Suprapubic skin (tissue), 4 donors: ENCODE measurements at regions not wholly inside any gene's neighbourhood (a gene's known extent, or its start where the extent isn't known, plus 50 kb on each side); places are given as distances from the start of the nearest gene placed in this dataset.

Experiments used
- DNase-seq, 2 donors: peaks; one replicate each; pipeline ENCODE4 v3.0.0-alpha.2; 2019; ENCODE audit warnings: low spot score in 2 of 2
- H3K27ac ChIP-seq: fragments of 200-600 bp; sonication (generic); one replicate; pipeline ENCODE4 v1.5.1; 2019
- H3K27me3 ChIP-seq: fragments of 200-600 bp; sonication (generic); one replicate; pipeline ENCODE4 v1.5.1; 2019
- H3K36me3 ChIP-seq: fragments of 200-600 bp; sonication (generic); one replicate; pipeline ENCODE4 v1.5.1; 2019
- H3K4me1 ChIP-seq: fragments of 200-600 bp; sonication (generic); one replicate; pipeline ENCODE4 v1.5.1; 2019
- H3K4me3 ChIP-seq: fragments of 200-600 bp; sonication (generic); one replicate; pipeline ENCODE4 v1.5.1; 2019; ENCODE audit warnings: mild to moderate bottlenecking
- H3K9me3 ChIP-seq: fragments of 200-600 bp; sonication (generic); one replicate; pipeline ENCODE4 v1.5.1; 2019
- EP300 ChIP-seq: sonication (generic); formaldehyde crosslinking; IDR thresholded peaks from one replicate; pipeline ENCODE4 v1.6.1; 2017; ENCODE audit warnings: antibody characterized with exemption
- POLR2A ChIP-seq, 2 donors: fragments of 450-650 bp; IDR thresholded peaks; one replicate each; pipeline ENCODE4 v1.6.1; 2017; ENCODE audit warnings: antibody characterized with exemption in 2 of 2, mild to moderate bottlenecking in 2 of 2, moderate library complexity in 2 of 2
- POLR2AphosphoS5 ChIP-seq, 3 donors: sonication (generic); formaldehyde crosslinking; IDR thresholded peaks; one replicate each; pipeline ENCODE4 v1.6.1; 2017; ENCODE audit warnings: antibody characterized with exemption in 3 of 3
- WGBS: methylation state at CpG from one replicate; pipeline ENCODE4 v1.1.5; 2018; 5-methylcytosine and 5-hydroxymethylcytosine counted together
- TF ChIP-seq, protein P1 (sequence below), 2 donors: fragments of 200-600 bp in 1 of 2; fragments of 450-650 bp in 1 of 2; sonication (generic) in 1 of 2; IDR thresholded peaks; one replicate each; pipeline ENCODE4 v1.5.1; 2016 to 2019; ENCODE audit warnings: antibody characterized with exemption in 2 of 2, mild to moderate bottlenecking in 1 of 2, moderate library complexity in 1 of 2

GRCh38 chr11:130709531-130709930 is 206.7 kb downstream of the SNX19 start:
- Histone ChIP-seq H3K9me3 (no peaks in the 10 kb centered on the region), H3K36me3 (no peaks in the 10 kb centered on the region), H3K4me3 (no peak overlapping the region), H3K27me3 (no peaks in the 10 kb centered on the region), H3K4me1 (no peaks in the 10 kb centered on the region), H3K27ac (no peak overlapping the region)
- no peak for DNase-seq
- WGBS: 83% methylated on average over 5 of the region's 5 CpGs
- TF ChIP-seq EP300: no peak
- TF ChIP-seq POLR2AphosphoS5 (IDR thresholded peaks at IDR 0.05): no peak
- TF ChIP-seq POLR2A (IDR thresholded peaks at IDR 0.05): no peak
- TF ChIP-seq, protein P1, sequence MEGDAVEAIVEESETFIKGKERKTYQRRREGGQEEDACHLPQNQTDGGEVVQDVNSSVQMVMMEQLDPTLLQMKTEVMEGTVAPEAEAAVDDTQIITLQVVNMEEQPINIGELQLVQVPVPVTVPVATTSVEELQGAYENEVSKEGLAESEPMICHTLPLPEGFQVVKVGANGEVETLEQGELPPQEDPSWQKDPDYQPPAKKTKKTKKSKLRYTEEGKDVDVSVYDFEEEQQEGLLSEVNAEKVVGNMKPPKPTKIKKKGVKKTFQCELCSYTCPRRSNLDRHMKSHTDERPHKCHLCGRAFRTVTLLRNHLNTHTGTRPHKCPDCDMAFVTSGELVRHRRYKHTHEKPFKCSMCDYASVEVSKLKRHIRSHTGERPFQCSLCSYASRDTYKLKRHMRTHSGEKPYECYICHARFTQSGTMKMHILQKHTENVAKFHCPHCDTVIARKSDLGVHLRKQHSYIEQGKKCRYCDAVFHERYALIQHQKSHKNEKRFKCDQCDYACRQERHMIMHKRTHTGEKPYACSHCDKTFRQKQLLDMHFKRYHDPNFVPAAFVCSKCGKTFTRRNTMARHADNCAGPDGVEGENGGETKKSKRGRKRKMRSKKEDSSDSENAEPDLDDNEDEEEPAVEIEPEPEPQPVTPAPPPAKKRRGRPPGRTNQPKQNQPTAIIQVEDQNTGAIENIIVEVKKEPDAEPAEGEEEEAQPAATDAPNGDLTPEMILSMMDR (IDR thresholded peaks at IDR 0.05): no peak

DNA sequence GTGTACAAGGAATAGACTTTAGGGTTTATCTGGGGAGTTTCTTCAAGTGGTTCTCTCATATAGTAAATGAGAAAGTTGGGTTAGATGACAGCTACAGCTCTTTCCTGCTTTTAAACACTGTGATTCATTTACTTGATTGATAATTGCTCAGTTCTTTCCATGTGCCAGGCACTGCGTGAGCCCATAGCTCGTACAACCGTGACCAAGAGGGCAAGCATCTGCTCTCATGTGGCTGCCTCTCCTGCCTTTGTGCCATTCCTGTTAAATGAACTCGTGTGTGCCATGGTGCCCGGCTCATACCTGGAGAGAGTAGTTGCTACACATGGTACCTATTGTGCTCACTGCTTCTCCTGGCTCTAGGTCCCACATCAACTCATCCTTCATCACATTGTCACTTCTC is 206.3 kb downstream of the SNX19 start:
- Histone ChIP-seq H3K4me1 (no peaks in the 10 kb centered on the region), H3K27ac (no peak overlapping the region), H3K4me3 (no peak overlapping the region), H3K9me3 (no peaks in the 10 kb centered on the region), H3K36me3 (no peaks in the 10 kb centered on the region), H3K27me3 (no peaks in the 10 kb centered on the region)
- TF ChIP-seq EP300: no peak
- TF ChIP-seq POLR2AphosphoS5 (IDR thresholded peaks at IDR 0.05): no peak
- TF ChIP-seq, protein P1 (IDR thresholded peaks at IDR 0.05): no peak
- no peak for TF ChIP-seq POLR2A (IDR thresholded peaks at IDR 0.05)
- no peak for DNase-seq
- WGBS: 92% methylated on average over 5 of the region's 5 CpGs

- WGBS: 74% methylated on average over 13 of the region's 13 CpGs
- TF ChIP-seq POLR2A (IDR thresholded peaks at IDR 0.05): no peak
- no peak for TF ChIP-seq EP300
- TF ChIP-seq POLR2AphosphoS5 (IDR thresholded peaks at IDR 0.05): no peak
- TF ChIP-seq, protein P1 (IDR thresholded peaks at IDR 0.05): no peak
- no peak for DNase-seq
- Histone ChIP-seq H3K27me3 (no peaks in the 10 kb centered on the region), H3K4me1 (no peaks in the 10 kb centered on the region), H3K36me3 (no peaks in the 10 kb centered on the region), H3K4me3 (no peak overlapping the region), H3K27ac (no peak overlapping the region), H3K9me3 (no peaks in the 10 kb centered on the region)
Observed at GRCh38 chr11:130710497-130711012, 205.7 kb downstream of the SNX19 start.

GRCh38 chr11:130711193-130711592 is 205.1 kb downstream of the SNX19 start:
- no peaks in the 10 kb centered on the region for H3K9me3 ChIP-seq
- no peak overlapping the region for H3K27ac ChIP-seq
- H3K27me3 ChIP-seq: no peaks in the 10 kb centered on the region
- WGBS: 66% methylated on average over 6 of the region's 6 CpGs
- no peak overlapping the region for H3K4me3 ChIP-seq
- no peaks in the 10 kb centered on the region for H3K4me1 ChIP-seq
- TF ChIP-seq EP300: no peak
- no peak for TF ChIP-seq POLR2AphosphoS5 (IDR thresholded peaks at IDR 0.05)
- no peak for TF ChIP-seq POLR2A (IDR thresholded peaks at IDR 0.05)
- TF ChIP-seq, protein P1 (IDR thresholded peaks at IDR 0.05): no peak
- no peak for DNase-seq
- no peaks in the 10 kb centered on the region for H3K36me3 ChIP-seq

DNA sequence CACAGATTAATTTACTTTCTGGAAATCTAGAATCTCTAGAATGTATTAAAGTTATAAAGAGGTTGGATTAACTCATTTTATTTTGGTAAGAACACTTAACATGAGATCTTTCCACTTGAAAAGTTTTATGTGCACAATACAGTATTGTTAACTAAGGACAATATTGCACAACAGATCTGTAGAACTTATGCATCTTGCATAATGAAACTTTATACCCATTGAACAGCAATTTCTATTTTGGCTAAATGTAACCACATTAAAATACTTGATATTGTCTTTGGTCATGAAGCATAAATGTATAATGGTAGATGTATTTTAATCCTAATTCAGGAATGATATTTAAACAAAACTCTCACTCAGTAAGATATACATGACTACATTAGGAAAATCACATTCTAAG is 203.8 kb downstream of the SNX19 start:
- Histone ChIP-seq H3K9me3 (no peaks in the 10 kb centered on the region), H3K27ac (no peak overlapping the region), H3K4me1 (no peaks in the 10 kb centered on the region), H3K36me3 (no peaks in the 10 kb centered on the region), H3K4me3 (no peak overlapping the region), H3K27me3 (no peaks in the 10 kb centered on the region)
- no peak for TF ChIP-seq POLR2AphosphoS5 (IDR thresholded peaks at IDR 0.05)
- TF ChIP-seq POLR2A (IDR thresholded peaks at IDR 0.05): no peak
- no peak for TF ChIP-seq EP300
- TF ChIP-seq, protein P1 (IDR thresholded peaks at IDR 0.05): no peak
- DNase-seq: no peak
